SK-N-SH (cell line): ENCODE measurements at regions not wholly inside any gene's neighbourhood (a gene's known extent, or its start where the extent isn't known, plus 50 kb on each side); places are given as distances from the start of the nearest gene placed in this dataset.

ENCODE experiments used
- CTCF ChIP-seq: fragments of 200-600 bp; sonication (generic); IDR thresholded peaks from 2 replicates; pipeline ENCODE4 v1.6.1; 2017; ENCODE audit warnings: antibody characterized with exemption, mild to moderate bottlenecking, moderate library complexity
- EP300 ChIP-seq, 2 experiments: IDR thresholded peaks; 2 replicates each; pipeline versions ENCODE4 v1.4.0 to v1.6.1; 2012; ENCODE audit warnings: borderline replicate concordance in 1 of 2, low read depth in 1 of 2, low read length in 1 of 2
- FOXJ3 ChIP-seq: sonication (generic); formaldehyde crosslinking; IDR thresholded peaks from 2 replicates; pipeline ENCODE4 v1.5.1; 2020; ENCODE audit warnings: mild to moderate bottlenecking, missing genetic modification reagents
- GABPA ChIP-seq: IDR thresholded peaks from 2 replicates; pipeline ENCODE4 v1.4.0; 2012; ENCODE audit warnings: low read depth, mild to moderate bottlenecking
- IRF3 ChIP-seq: fragments of 150-350 bp; IDR thresholded peaks from 2 replicates; pipeline ENCODE4 v1.6.1; 2016; ENCODE audit warnings: mild to moderate bottlenecking, low read depth, low read length
- PBX3 ChIP-seq: IDR thresholded peaks from 2 replicates; pipeline ENCODE4; 2012
- POLR2AphosphoS5 ChIP-seq: IDR thresholded peaks from 2 replicates; pipeline ENCODE4 v1.6.1; 2012; ENCODE audit warnings: low read depth, low read length
- TF ChIP-seq, protein P1 (sequence below): IDR thresholded peaks from 2 replicates; pipeline ENCODE4 v1.6.1; 2012; ENCODE audit warnings: mild to moderate bottlenecking, low read depth, low read length, moderate library complexity
- TF ChIP-seq, protein P2 (sequence below): fragments of 150-350 bp; IDR thresholded peaks from 2 replicates; pipeline ENCODE4 v1.6.1; 2017; ENCODE audit warnings: antibody characterized with exemption, low read length, low read depth, borderline replicate concordance
- TF ChIP-seq, protein P3 (sequence below): IDR thresholded peaks from 2 replicates; pipeline ENCODE4 v1.4.0; 2012; ENCODE audit warnings: low read depth

GRCh38 chr1:187641463-187641862 lies 812.7 kb downstream of the PLA2G4A start:
- TF ChIP-seq CTCF: no peak
- TF ChIP-seq POLR2AphosphoS5: no peak
- TF ChIP-seq, protein P1, sequence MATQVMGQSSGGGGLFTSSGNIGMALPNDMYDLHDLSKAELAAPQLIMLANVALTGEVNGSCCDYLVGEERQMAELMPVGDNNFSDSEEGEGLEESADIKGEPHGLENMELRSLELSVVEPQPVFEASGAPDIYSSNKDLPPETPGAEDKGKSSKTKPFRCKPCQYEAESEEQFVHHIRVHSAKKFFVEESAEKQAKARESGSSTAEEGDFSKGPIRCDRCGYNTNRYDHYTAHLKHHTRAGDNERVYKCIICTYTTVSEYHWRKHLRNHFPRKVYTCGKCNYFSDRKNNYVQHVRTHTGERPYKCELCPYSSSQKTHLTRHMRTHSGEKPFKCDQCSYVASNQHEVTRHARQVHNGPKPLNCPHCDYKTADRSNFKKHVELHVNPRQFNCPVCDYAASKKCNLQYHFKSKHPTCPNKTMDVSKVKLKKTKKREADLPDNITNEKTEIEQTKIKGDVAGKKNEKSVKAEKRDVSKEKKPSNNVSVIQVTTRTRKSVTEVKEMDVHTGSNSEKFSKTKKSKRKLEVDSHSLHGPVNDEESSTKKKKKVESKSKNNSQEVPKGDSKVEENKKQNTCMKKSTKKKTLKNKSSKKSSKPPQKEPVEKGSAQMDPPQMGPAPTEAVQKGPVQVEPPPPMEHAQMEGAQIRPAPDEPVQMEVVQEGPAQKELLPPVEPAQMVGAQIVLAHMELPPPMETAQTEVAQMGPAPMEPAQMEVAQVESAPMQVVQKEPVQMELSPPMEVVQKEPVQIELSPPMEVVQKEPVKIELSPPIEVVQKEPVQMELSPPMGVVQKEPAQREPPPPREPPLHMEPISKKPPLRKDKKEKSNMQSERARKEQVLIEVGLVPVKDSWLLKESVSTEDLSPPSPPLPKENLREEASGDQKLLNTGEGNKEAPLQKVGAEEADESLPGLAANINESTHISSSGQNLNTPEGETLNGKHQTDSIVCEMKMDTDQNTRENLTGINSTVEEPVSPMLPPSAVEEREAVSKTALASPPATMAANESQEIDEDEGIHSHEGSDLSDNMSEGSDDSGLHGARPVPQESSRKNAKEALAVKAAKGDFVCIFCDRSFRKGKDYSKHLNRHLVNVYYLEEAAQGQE: no peak
- TF ChIP-seq, protein P2, sequence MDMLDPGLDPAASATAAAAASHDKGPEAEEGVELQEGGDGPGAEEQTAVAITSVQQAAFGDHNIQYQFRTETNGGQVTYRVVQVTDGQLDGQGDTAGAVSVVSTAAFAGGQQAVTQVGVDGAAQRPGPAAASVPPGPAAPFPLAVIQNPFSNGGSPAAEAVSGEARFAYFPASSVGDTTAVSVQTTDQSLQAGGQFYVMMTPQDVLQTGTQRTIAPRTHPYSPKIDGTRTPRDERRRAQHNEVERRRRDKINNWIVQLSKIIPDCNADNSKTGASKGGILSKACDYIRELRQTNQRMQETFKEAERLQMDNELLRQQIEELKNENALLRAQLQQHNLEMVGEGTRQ: no peak
- TF ChIP-seq IRF3: no peak
- TF ChIP-seq GABPA: no peak
- no peak for TF ChIP-seq FOXJ3 (CRISPR knock-in tag)
- TF ChIP-seq, protein P3, sequence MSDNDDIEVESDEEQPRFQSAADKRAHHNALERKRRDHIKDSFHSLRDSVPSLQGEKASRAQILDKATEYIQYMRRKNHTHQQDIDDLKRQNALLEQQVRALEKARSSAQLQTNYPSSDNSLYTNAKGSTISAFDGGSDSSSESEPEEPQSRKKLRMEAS: no peak
- no peak for TF ChIP-seq PBX3
- TF ChIP-seq EP300 (IDR thresholded peaks at IDR 0.05; ENCODE audit: borderline replicate concordance in 1 of 2, low read depth in 1 of 2, low read length in 1 of 2): no peak
